GM18873 (cell line): ENCODE measurements at regions not wholly inside any gene's neighbourhood (a gene's known extent, or its start where the extent isn't known, plus 50 kb on each side); places are given as distances from the start of the nearest gene placed in this dataset.

Source experiments
- ATAC-seq: cut with Tn5 transposase; IDR thresholded peaks from one replicate; pipeline ENCODE4 v1.9.1; 2021; ENCODE audit warnings: mild to moderate bottlenecking, moderate library complexity, moderate number of reproducible peaks; ENCODE audit not compliant: unreplicated experiment, low FRiP score

GRCh38 chr18:40874233-40874632 is 1080.8 kb upstream of the PIK3C3 start:
- ATAC-seq, result no peak

DNA sequence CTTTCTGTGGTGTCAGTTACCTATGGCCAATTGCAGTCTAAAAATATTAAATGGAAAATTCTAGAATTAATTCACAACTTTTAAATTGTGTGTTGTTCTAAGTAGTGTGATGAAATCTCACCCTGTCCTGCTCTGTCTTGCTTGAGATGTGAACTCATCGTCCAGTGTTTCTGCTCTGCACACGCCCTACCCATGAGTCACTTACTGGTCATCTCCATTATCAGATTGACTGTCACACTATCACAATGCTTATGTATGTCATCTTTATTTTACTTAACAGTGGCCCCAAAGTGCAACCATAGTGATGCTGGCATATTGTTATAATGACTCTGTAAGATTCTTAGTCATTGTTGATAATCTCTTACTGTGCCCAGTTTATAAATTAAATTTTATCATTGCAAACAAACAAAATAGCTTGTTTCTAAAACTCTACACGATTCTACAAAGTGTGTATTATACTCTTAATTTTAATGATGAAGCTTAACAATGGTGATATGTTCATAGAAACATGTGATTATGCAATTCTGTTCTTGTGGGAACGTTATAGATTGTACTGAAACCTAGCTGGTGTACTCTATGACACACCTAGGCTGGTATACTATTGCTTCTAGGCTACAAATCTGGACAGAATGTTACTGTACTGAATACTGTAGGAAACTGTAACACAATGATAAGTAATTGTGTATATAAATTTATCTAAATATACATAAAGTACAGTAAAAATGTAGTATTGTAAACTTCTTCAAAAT is 1086.8 kb upstream of the PIK3C3 start:
- no peak for ATAC-seq

- ATAC-seq, result no peak
Observed at GRCh38 chr18:40867459-40867858, 1087.6 kb upstream of the PIK3C3 start.

DNA sequence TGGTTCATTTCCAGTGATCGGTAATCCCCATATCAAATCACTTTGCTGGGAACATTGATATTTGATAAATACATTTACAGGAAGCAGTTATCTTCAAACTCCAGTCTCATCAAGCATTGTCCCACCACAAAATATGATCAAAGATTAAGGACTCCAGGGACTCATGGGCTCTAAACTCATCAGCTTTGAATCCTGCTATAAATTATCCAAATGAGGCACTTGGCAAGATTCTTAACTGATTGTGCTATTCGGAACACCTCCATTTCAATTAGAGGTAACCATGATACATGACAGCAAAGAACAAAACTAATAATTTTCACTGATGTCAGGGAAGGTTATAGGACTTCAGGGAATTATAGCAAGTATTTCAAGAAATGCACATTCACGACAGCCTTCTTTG is 1088.1 kb upstream of the PIK3C3 start:
- ATAC-seq, result no peak

GRCh38 chr18:40866013-40866645 is 1088.9 kb upstream of the PIK3C3 start:
- ATAC-seq, result no peak

DNA sequence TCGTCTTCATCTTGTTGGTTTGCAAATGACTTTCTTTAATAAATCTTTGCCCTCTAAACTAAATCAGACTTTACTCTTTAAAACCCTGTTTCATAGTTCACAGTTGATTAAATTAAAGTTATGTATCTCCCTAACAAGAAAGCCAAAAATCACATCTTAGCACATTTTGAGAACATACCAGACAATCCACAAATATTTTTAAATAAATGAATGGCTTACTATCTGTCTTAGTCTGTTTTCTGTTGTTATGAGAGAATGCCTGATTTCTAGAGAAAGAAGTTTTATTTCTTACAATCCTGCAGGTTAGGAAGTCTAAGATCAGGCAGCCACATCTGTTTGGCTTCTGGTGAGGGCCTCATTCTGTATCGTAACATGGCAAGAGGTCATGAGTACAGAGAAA is 1090.2 kb upstream of the PIK3C3 start:
- ATAC-seq, result no peak

- no peak for ATAC-seq
Observed at GRCh38 chr18:40863801-40864200, 1091.2 kb upstream of the PIK3C3 start.

GRCh38 chr18:40860189-40860588 is 1094.8 kb upstream of the PIK3C3 start:
- no peak for ATAC-seq

DNA sequence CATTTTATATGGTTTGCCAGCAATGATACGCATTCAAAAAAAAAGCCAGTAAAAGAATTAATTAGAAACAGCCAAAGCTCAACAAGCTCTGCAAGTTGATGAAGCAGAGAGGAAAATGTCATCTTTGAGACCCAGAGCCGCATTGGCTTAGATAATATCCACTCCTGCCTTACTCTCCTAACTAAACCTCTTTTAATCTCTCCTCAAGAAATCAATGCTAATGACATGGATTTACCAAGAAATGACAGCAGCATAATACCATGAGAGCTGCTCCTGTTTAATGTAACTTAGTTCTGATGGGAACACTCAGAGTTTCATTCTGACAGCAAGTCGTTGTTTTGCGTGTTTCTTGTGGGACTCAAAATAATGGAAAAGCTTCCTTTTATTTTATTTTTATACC is 1099.4 kb upstream of the PIK3C3 start:
- ATAC-seq, result no peak

DNA sequence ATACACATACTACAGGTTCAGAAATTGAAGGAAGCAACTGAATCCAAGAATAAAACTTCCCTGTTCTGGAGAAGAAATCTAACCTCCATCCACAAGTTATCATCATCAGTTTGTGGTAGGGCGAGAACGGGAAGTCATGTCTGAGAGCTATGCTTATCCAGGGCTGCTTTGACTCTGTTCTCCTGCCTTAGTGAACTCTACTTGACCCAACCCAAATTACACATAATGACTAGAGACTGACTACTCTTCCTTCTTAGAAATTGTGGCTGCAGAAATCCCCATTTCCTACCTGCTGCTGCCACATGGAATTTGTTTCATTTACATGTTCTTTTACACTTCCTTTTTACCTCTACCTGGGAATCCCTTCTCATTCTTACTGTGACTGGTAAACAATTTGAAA is 1102.6 kb upstream of the PIK3C3 start:
- no peak for ATAC-seq

DNA sequence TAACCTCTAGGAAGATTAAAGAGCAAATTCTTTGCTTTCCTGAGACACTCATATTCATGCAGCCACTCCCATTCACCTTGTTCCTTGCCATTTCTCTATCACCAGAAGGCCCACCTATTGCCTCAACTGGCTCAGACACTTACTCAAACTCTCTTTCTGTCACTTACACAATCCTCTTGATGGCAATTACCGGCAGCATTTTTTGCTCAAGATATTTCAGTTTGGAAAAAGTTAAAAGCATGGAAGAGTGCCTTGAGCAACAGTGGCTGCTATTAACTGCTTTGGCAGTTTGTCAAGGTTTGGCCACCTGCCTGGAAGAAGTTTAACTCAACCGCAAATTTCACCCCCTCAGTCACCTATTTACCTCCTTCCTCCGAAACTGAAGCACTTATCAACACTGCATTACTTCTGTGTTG is 1104.0 kb upstream of the PIK3C3 start:
- no peak for ATAC-seq

GRCh38 chr18:40849886-40850285 is 1105.1 kb upstream of the PIK3C3 start:
- no peak for ATAC-seq

DNA sequence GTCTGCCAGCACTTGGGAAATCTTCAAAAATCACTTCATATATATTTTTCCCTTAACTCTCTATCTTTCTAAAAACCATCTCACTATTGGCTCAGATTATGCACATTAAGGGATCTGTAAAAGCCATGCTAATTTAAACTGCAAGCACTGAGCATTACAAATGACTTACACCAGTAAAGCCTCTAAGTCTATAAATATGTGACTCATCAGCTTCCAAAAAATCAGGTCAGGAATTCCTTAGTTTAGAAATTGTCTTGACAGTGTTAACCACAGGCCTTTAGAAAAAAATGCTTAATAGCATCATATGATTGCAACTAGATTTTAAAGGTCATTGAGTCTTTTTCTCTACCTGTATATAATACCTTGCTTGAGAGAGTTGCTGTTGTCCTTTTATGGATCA is 1113.6 kb upstream of the PIK3C3 start:
- no peak for ATAC-seq

GRCh38 chr18:40841063-40841462 is 1114.0 kb upstream of the PIK3C3 start:
- ATAC-seq, result no peak

GRCh38 chr18:40832362-40832761 is 1122.7 kb upstream of the PIK3C3 start:
- ATAC-seq, result no peak

GRCh38 chr18:40824291-40824690 is 1130.7 kb upstream of the PIK3C3 start:
- ATAC-seq, result no peak

GRCh38 chr18:40821596-40822243 is 1133.3 kb upstream of the PIK3C3 start:
- ATAC-seq, result no peak

DNA sequence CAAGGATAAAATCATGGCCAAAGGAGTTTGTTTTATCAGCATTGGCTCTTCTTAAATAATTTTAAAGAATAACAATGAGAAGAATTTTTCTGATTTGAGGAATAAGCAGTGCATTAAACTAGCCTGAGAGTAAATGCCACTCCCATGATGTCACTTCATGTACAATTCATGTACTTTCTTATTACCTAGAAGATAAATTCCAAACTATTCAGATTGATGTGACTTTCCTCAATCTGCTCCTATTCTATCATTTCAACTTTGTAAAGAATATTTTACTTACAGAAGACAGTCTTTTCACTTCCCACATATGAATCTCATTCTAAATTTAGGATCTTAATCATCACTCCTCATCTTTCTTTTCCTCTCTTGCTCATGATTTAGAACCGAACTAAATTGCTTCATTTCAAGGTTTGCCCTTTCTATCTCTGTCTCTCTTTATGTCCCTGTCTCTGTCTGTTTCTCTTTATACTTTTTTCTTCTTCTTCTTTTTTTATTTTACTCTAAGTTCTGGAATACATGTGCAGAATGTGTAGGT is 1142.0 kb upstream of the PIK3C3 start:
- ATAC-seq, result no peak

DNA sequence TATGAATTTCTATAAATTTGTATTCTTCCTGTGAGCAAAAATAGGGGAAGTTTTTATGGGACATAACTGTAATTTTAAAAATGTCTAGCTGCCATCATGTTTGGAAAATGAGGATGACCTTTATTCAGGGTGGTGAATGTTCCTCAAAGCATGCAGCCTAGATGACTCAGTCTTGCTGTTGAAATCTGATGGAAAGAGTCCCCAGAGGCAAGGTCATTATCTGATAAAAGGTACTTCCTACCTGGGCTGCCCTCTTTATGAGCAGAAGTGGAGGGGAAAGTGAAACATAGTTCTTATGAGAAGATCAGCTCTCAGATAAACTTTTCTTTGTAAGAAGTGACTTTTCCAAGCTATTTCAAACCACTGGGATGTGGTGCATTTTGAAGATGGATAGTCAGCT is 1144.7 kb upstream of the PIK3C3 start:
- ATAC-seq, result no peak

DNA sequence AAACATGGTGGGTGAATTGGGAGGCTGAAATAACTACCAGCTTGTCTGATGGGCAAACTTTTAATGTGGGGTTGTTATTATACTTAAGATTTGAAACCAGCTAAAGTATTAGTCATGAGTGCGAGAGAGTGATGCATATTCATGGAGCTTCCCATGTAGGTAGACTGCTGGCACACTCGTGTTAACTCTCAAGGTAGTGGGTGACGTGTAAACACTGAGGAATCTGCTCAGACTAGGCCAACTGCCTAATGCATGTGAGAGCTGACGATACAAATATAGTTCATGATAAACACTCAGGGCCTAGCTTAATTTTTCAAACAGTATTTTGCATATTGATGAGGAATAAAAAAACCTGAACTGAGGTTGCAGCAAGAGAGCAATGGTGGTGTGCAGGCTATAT is 1165.7 kb upstream of the PIK3C3 start:
- ATAC-seq, result no peak

- ATAC-seq, result no peak
Observed at GRCh38 chr18:40782453-40783130, 1172.4 kb upstream of the PIK3C3 start.
